ENCODE measurements at regions not wholly inside any gene's neighbourhood (a gene's known extent, or its start where the extent isn't known, plus 50 kb on each side); places are given as distances from the start of the nearest gene placed in this dataset.

GRCh38 chr12:86379337-86379736 lies 123.1 kb upstream of the MGAT4C start:
- DNase-seq: no peak
- Mint-ChIP-seq H3K4me3 (no peak overlapping the region), H3K9me3 (peaks cover 7% of the 10 kb centered on the region), H3K4me1 (no peaks in the 10 kb centered on the region), H3K36me3 (ENCODE audit: low read depth) (no peaks in the 10 kb centered on the region), H3K27me3 (no peaks in the 10 kb centered on the region), H3K27ac (no peak overlapping the region)
- intact Hi-C loops (cut with micrococcal nuclease): no loop called here

GRCh38 chr12:86376052-86376451 lies 119.9 kb upstream of the MGAT4C start:
- Mint-ChIP-seq H3K27me3 (no peaks in the 10 kb centered on the region), H3K9me3 (peaks cover 4% of the 10 kb centered on the region), H3K4me3 (no peak overlapping the region), H3K4me1 (no peaks in the 10 kb centered on the region), H3K36me3 (ENCODE audit: low read depth) (no peaks in the 10 kb centered on the region), H3K27ac (no peak overlapping the region)
- intact Hi-C loops (cut with micrococcal nuclease): no loop called here
- DNase-seq: no peak

GRCh38 chr12:86373813-86374212 lies 117.6 kb upstream of the MGAT4C start:
- H3K27ac Mint-ChIP-seq: no peak overlapping the region
- intact Hi-C loops (cut with micrococcal nuclease): no loop called here
- no peak overlapping the region for H3K4me3 Mint-ChIP-seq
- no peak for DNase-seq
- H3K4me1 Mint-ChIP-seq: no peaks in the 10 kb centered on the region
- no peaks in the 10 kb centered on the region for H3K27me3 Mint-ChIP-seq
- no peaks in the 10 kb centered on the region for H3K36me3 Mint-ChIP-seq (ENCODE audit: low read depth)
- H3K9me3 Mint-ChIP-seq: peaks cover 4% of the 10 kb centered on the region

- no peaks in the 10 kb centered on the region for H3K36me3 Mint-ChIP-seq (ENCODE audit: low read depth)
- H3K4me1 Mint-ChIP-seq: no peaks in the 10 kb centered on the region
- no peak for DNase-seq
- no peaks in the 10 kb centered on the region for H3K9me3 Mint-ChIP-seq
- no peak overlapping the region for H3K27ac Mint-ChIP-seq
- H3K27me3 Mint-ChIP-seq: no peaks in the 10 kb centered on the region
- intact Hi-C loops (cut with micrococcal nuclease): no loop called here
- H3K4me3 Mint-ChIP-seq: no peak overlapping the region
Observed at GRCh38 chr12:86367137-86367536, 110.9 kb upstream of the MGAT4C start.

GRCh38 chr12:86349196-86349595 lies 93.0 kb upstream of the MGAT4C start:
- H3K4me3 Mint-ChIP-seq: no peak overlapping the region
- H3K4me1 Mint-ChIP-seq: no peaks in the 10 kb centered on the region
- H3K27ac Mint-ChIP-seq: no peak overlapping the region
- no peaks in the 10 kb centered on the region for H3K27me3 Mint-ChIP-seq
- no peak for DNase-seq
- peaks cover 2% of the 10 kb centered on the region for H3K9me3 Mint-ChIP-seq
- H3K36me3 Mint-ChIP-seq (ENCODE audit: low read depth): no peaks in the 10 kb centered on the region
- intact Hi-C loops (cut with micrococcal nuclease): no loop called here

- Mint-ChIP-seq H3K9me3 (peaks cover 3% of the 10 kb centered on the region), H3K27me3 (no peaks in the 10 kb centered on the region), H3K4me1 (no peaks in the 10 kb centered on the region), H3K27ac (no peak overlapping the region), H3K4me3 (no peak overlapping the region), H3K36me3 (ENCODE audit: low read depth) (no peaks in the 10 kb centered on the region)
- intact Hi-C loops (cut with micrococcal nuclease): no loop called here
- DNase-seq: no peak
Observed at GRCh38 chr12:86333955-86334522, 77.8 kb upstream of the MGAT4C start.

- H3K4me1 Mint-ChIP-seq: no peaks in the 10 kb centered on the region
- intact Hi-C loops (cut with micrococcal nuclease): no loop called here
- H3K36me3 Mint-ChIP-seq (ENCODE audit: low read depth): no peaks in the 10 kb centered on the region
- H3K9me3 Mint-ChIP-seq: peaks cover 3% of the 10 kb centered on the region
- no peak for DNase-seq
- H3K27me3 Mint-ChIP-seq: no peaks in the 10 kb centered on the region
- no peak overlapping the region for H3K4me3 Mint-ChIP-seq
- no peak overlapping the region for H3K27ac Mint-ChIP-seq
Observed at GRCh38 chr12:86331457-86331856, 75.3 kb upstream of the MGAT4C start.

GRCh38 chr12:86331012-86331411 lies 74.8 kb upstream of the MGAT4C start:
- Mint-ChIP-seq H3K27me3 (no peaks in the 10 kb centered on the region), H3K4me3 (no peak overlapping the region), H3K4me1 (no peaks in the 10 kb centered on the region), H3K9me3 (peaks cover 3% of the 10 kb centered on the region), H3K36me3 (ENCODE audit: low read depth) (no peaks in the 10 kb centered on the region), H3K27ac (no peak overlapping the region)
- no peak for DNase-seq
- intact Hi-C loops (cut with micrococcal nuclease): no loop called here

GRCh38 chr12:86312232-86312631 lies 56.0 kb upstream of the MGAT4C start:
- Mint-ChIP-seq H3K27me3 (no peaks in the 10 kb centered on the region), H3K27ac (no peak overlapping the region), H3K4me3 (no peak overlapping the region), H3K36me3 (ENCODE audit: low read depth) (no peaks in the 10 kb centered on the region), H3K4me1 (no peaks in the 10 kb centered on the region), H3K9me3 (no peaks in the 10 kb centered on the region)
- intact Hi-C loops (cut with micrococcal nuclease): no loop called here
- no peak for DNase-seq
